ENCODE measurements at regions not wholly inside any gene's neighbourhood (a gene's known extent, or its start where the extent isn't known, plus 50 kb on each side); places are given as distances from the start of the nearest gene placed in this dataset.
A peak's percentile ranks its signal among the peaks of the same experiment; 100 is the strongest.

- peak; percentile 28 for DNase-seq
These were observed 624.6 kb downstream of the BNC2 start for GRCh38 chr9:16245756-16246440.

GRCh38 chr9:16246785-16247184 is 623.7 kb downstream of the BNC2 start:
- DNase-seq: no peak

- peak; percentile 84 for DNase-seq
These were observed 623.1 kb downstream of the BNC2 start for GRCh38 chr9:16247188-16247875.

GRCh38 chr9:16248822-16249221 is 621.6 kb downstream of the BNC2 start:
- no peak for DNase-seq

- peak; percentile 54 for DNase-seq
These were observed 617.9 kb downstream of the BNC2 start for GRCh38 chr9:16252616-16253015.

- DNase-seq: no peak
These were observed 615.8 kb downstream of the BNC2 start for GRCh38 chr9:16254674-16255073.

- no peak for DNase-seq
These were observed 615.3 kb downstream of the BNC2 start for GRCh38 chr9:16255217-16255616.

- no peak for DNase-seq
These were observed 612.9 kb downstream of the BNC2 start for GRCh38 chr9:16257604-16258003.

- DNase-seq: no peak
These were observed 612.3 kb downstream of the BNC2 start for GRCh38 chr9:16258191-16258590.

- DNase-seq: no peak
These were observed 611.8 kb downstream of the BNC2 start for GRCh38 chr9:16258708-16259107.

GRCh38 chr9:16262477-16263261 is 607.8 kb downstream of the BNC2 start:
- no peak for DNase-seq

GRCh38 chr9:16265688-16266087 is 604.8 kb downstream of the BNC2 start:
- DNase-seq: no peak

GRCh38 chr9:16266648-16267276 is 603.7 kb downstream of the BNC2 start:
- no peak for DNase-seq

GRCh38 chr9:16267281-16268066 is 603.0 kb downstream of the BNC2 start:
- peak; percentile 61 for DNase-seq

- peak; percentile 17 for DNase-seq
These were observed 602.2 kb downstream of the BNC2 start for GRCh38 chr9:16268067-16268881.

GRCh38 chr9:16271967-16272366 is 598.5 kb downstream of the BNC2 start:
- DNase-seq: no peak

GRCh38 chr9:16272776-16273175 is 597.7 kb downstream of the BNC2 start:
- DNase-seq: no peak

- no peak for DNase-seq
These were observed 594.5 kb downstream of the BNC2 start for GRCh38 chr9:16275795-16276624.

GRCh38 chr9:16276866-16277265 is 593.6 kb downstream of the BNC2 start:
- DNase-seq: no peak

- DNase-seq: no peak
These were observed 593.0 kb downstream of the BNC2 start for GRCh38 chr9:16277471-16277960.

Data from fibroblast of skin of abdomen (primary cell).